GM13976 (cell line): ENCODE measurements at regions not wholly inside any gene's neighbourhood (a gene's known extent, or its start where the extent isn't known, plus 50 kb on each side); places are given as distances from the start of the nearest gene placed in this dataset.

Source experiments
- DNase-seq: peaks from one replicate; pipeline ENCODE4 v3.0.0; 2012; ENCODE audit warnings: low spot score
- CTCF ChIP-seq: IDR thresholded peaks from 2 replicates; pipeline ENCODE4 v1.5.1; 2012; ENCODE audit warnings: borderline replicate concordance, mild to moderate bottlenecking; ENCODE audit not compliant: insufficient read depth; ENCODE audit errors: extremely low read depth, missing control alignments, control extremely low read depth
- in situ Hi-C: fragments of 300-500 bp; cut with MboI; formaldehyde crosslinking; loops from one replicate; pipeline ENCODE4 v1.12.0; 2022; ENCODE audit warnings: low sequenced_read_pairs, mixed read lengths, inconsistent platforms; ENCODE audit not compliant: unreplicated experiment

DNA sequence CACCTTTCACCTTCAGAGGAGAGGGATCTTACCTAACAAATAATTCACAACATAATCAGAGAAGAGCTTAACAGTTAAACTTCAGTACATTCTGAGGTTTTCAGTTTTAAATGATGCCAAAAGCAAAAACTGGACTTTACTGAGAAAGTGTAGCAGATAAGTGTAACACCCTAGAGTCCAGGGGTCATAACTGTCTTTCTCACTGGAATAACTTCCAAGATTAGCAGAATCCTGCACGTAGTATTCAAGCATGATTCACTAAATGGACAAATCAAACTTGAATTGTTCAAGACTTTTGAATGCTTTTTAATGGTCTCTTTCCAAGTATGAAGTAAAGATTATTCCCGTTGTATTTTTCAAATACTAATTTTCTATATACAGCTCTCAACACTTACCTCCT lies 180.1 kb upstream of the NREP start:
- in situ Hi-C loops, result no loop called here

GRCh38 chr5:111935835-111936234 lies 178.8 kb upstream of the NREP start:
- no peak for DNase-seq
- no peak for TF ChIP-seq CTCF
- in situ Hi-C loops, result no loop called here

More for the DNA sequence above, 180.1 kb upstream of the NREP start:
- no peak for TF ChIP-seq CTCF
- no peak for DNase-seq

- DNase-seq, result no peak
- in situ Hi-C loops, result no loop called here
Measured at GRCh38 chr5:111935009-111935408, 178.0 kb upstream of the NREP start.

GRCh38 chr5:111934511-111934910 lies 177.5 kb upstream of the NREP start:
- in situ Hi-C loops, result no loop called here
- DNase-seq, result no peak
- no peak for TF ChIP-seq CTCF

More at GRCh38 chr5:111935009-111935408, 178.0 kb upstream of the NREP start:
- no peak for TF ChIP-seq CTCF

DNA sequence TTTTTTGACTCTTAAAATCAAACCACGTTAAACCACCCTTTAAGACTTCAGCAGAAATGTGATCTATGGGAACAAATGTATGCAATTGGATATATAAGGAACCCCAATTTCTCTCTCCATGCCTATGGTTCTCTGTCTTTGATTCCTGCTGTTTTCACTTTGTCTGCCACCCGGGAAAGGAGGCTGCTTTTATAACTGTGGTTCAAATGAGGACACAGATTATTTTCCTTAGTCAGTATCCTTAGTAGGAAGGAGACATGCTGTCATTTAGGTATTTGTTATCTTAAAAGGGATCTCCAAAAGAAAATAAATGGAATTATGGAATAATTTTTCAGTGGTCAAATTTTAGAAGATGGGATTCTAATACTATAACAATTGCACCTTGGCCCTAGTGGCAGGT lies 176.1 kb upstream of the NREP start:
- DNase-seq, result no peak
- no peak for TF ChIP-seq CTCF
- in situ Hi-C loops, result no loop called here

GRCh38 chr5:111932628-111933027 lies 175.6 kb upstream of the NREP start:
- in situ Hi-C loops, result no loop called here
- DNase-seq, result no peak
- TF ChIP-seq CTCF, result no peak

DNA sequence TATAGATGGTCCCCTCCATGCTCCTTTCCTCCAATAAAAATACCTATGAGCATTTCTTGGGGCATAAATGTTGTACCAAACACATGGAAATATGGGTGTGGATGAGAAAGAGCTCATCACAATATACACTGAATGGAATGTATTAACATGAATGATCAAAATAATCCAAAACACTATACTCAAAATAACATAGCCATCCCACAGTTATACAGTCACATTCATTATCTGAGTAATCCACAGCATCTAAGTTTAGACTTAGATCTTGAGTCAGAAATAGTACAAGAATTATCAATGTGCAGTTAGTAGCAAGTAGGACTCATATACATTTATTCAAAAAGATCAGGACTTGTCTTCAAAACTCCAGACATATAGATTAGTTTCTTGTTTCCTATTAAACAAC lies 175.2 kb upstream of the NREP start:
- in situ Hi-C loops, result no loop called here
- TF ChIP-seq CTCF, result no peak
- no peak for DNase-seq
